ENCODE measurements at regions not wholly inside any gene's neighbourhood (a gene's known extent, or its start where the extent isn't known, plus 50 kb on each side); places are given as distances from the start of the nearest gene placed in this dataset.

- Histone ChIP-seq H3K9ac (ENCODE audit: low read length in 3 of 3) (no peak overlapping the region), H3K4me1 (ENCODE audit: control insufficient read depth in 2 of 3, insufficient read depth in 2 of 3, low read depth in 1 of 3, low read length in 3 of 3) (no peaks in the 10 kb centered on the region), H3K9me3 (ENCODE audit: control insufficient read depth in 2 of 3, insufficient read depth in 1 of 3, low read length in 3 of 3) (no peaks in the 10 kb centered on the region), H3K36me3 (ENCODE audit: control insufficient read depth in 2 of 3, insufficient read depth in 3 of 3, low read length in 3 of 3) (no peaks in the 10 kb centered on the region), H3K27me3 (ENCODE audit: control insufficient read depth, insufficient read depth, low read length) (no peaks in the 10 kb centered on the region), H3K4me3 (ENCODE audit: low read length in 3 of 3) (no peak overlapping the region), H3K27ac (ENCODE audit: low read depth in 2 of 2, low read length in 2 of 2) (no peak overlapping the region)
- intact Hi-C loops (cut with DNase I): no loop called here
- DNase-seq (no peak), FAIRE-seq (no peak)
- TF ChIP-seq, protein P1, sequence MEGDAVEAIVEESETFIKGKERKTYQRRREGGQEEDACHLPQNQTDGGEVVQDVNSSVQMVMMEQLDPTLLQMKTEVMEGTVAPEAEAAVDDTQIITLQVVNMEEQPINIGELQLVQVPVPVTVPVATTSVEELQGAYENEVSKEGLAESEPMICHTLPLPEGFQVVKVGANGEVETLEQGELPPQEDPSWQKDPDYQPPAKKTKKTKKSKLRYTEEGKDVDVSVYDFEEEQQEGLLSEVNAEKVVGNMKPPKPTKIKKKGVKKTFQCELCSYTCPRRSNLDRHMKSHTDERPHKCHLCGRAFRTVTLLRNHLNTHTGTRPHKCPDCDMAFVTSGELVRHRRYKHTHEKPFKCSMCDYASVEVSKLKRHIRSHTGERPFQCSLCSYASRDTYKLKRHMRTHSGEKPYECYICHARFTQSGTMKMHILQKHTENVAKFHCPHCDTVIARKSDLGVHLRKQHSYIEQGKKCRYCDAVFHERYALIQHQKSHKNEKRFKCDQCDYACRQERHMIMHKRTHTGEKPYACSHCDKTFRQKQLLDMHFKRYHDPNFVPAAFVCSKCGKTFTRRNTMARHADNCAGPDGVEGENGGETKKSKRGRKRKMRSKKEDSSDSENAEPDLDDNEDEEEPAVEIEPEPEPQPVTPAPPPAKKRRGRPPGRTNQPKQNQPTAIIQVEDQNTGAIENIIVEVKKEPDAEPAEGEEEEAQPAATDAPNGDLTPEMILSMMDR (IDR thresholded peaks at IDR 0.05; ENCODE audit: borderline replicate concordance, extremely low read depth, insufficient read depth): no peak
Measured at GRCh38 chr18:75779450-75779849, 351.9 kb upstream of the SMIM21 start.

- no peaks in the 10 kb centered on the region for H3K27me3 ChIP-seq (ENCODE audit: control insufficient read depth, insufficient read depth, low read length)
- H3K4me3 ChIP-seq (ENCODE audit: low read length in 3 of 3): no peak overlapping the region
- no peaks in the 10 kb centered on the region for H3K9me3 ChIP-seq (ENCODE audit: control insufficient read depth in 2 of 3, insufficient read depth in 1 of 3, low read length in 3 of 3)
- H3K36me3 ChIP-seq (ENCODE audit: control insufficient read depth in 2 of 3, insufficient read depth in 3 of 3, low read length in 3 of 3): no peaks in the 10 kb centered on the region
- no peak overlapping the region for H3K9ac ChIP-seq (ENCODE audit: low read length in 3 of 3)
- no peaks in the 10 kb centered on the region for H3K4me1 ChIP-seq (ENCODE audit: control insufficient read depth in 2 of 3, insufficient read depth in 2 of 3, low read depth in 1 of 3, low read length in 3 of 3)
- FAIRE-seq: no peak
- no peak overlapping the region for H3K27ac ChIP-seq (ENCODE audit: low read depth in 2 of 2, low read length in 2 of 2)
- TF ChIP-seq, protein P1 (IDR thresholded peaks at IDR 0.05; ENCODE audit: borderline replicate concordance, extremely low read depth, insufficient read depth): no peak
- intact Hi-C loops (cut with DNase I): no loop called here
- DNase-seq: peak in 1 of 5 donors; percentile 74
Measured at GRCh38 chr18:75777630-75778029, 350.1 kb upstream of the SMIM21 start.

DNA sequence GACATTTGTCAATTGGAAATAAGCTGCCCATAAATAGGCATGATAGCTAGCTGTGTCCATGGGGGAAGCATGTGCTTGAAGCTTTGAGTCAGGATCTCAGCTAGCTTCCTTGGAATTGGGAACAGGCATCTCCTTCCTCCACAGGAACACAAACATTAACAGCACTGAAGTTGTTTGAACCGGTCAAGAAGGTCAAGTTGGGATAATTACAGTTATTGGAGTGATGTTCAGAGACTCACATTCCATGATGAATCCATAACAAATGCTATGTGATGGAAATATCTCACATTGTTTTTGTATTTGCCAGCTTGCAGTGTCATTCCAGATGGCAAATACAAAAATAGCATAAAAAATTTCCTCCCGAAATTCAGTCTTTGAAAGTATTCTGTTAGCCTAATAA lies 347.6 kb upstream of the SMIM21 start:
- no peaks in the 10 kb centered on the region for H3K36me3 ChIP-seq (ENCODE audit: control insufficient read depth in 2 of 3, insufficient read depth in 3 of 3, low read length in 3 of 3)
- no peak for FAIRE-seq
- H3K9me3 ChIP-seq (ENCODE audit: control insufficient read depth in 2 of 3, insufficient read depth in 1 of 3, low read length in 3 of 3): no peaks in the 10 kb centered on the region
- TF ChIP-seq, protein P1 (IDR thresholded peaks at IDR 0.05; ENCODE audit: borderline replicate concordance, extremely low read depth, insufficient read depth): no peak
- H3K4me1 ChIP-seq (ENCODE audit: control insufficient read depth in 2 of 3, insufficient read depth in 2 of 3, low read depth in 1 of 3, low read length in 3 of 3): no peaks in the 10 kb centered on the region
- intact Hi-C loops (cut with DNase I): no loop called here
- DNase-seq: no peak
- H3K27me3 ChIP-seq (ENCODE audit: control insufficient read depth, insufficient read depth, low read length): no peaks in the 10 kb centered on the region
- H3K27ac ChIP-seq (ENCODE audit: low read depth in 2 of 2, low read length in 2 of 2): no peak overlapping the region
- H3K4me3 ChIP-seq (ENCODE audit: low read length in 3 of 3): no peak overlapping the region
- no peak overlapping the region for H3K9ac ChIP-seq (ENCODE audit: low read length in 3 of 3)

DNA sequence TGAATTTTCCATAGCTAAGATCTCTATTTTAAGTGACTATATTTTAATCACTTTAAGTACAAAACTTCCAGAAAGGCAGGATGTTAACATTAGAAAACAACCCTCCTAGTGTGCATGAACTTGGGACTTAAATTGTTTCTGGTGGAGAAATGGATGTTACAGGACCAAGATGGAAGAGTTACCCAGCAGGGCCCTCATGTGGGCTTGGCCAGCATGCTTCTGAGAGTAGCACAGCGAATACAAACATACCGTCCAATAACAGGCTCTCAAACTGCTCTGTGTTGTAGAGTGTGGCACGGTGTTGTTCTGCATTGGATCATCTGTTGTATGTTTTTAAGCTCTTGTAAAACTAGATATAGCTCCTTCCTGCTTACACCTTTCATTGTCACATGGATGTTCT lies 346.1 kb upstream of the SMIM21 start:
- intact Hi-C loops (cut with DNase I): no loop called here
- DNase-seq: peak in 1 of 5 donors; percentile 36

More for the DNA sequence above, 346.1 kb upstream of the SMIM21 start:
- H3K27me3 ChIP-seq (ENCODE audit: control insufficient read depth, insufficient read depth, low read length): no peaks in the 10 kb centered on the region
- TF ChIP-seq, protein P1 (IDR thresholded peaks at IDR 0.05; ENCODE audit: borderline replicate concordance, extremely low read depth, insufficient read depth): no peak
- no peak overlapping the region for H3K4me3 ChIP-seq (ENCODE audit: low read length in 3 of 3)
- no peak overlapping the region for H3K9ac ChIP-seq (ENCODE audit: low read length in 3 of 3)
- no peaks in the 10 kb centered on the region for H3K9me3 ChIP-seq (ENCODE audit: control insufficient read depth in 2 of 3, insufficient read depth in 1 of 3, low read length in 3 of 3)
- H3K27ac ChIP-seq (ENCODE audit: low read depth in 2 of 2, low read length in 2 of 2): no peak overlapping the region
- no peak for FAIRE-seq
- no peaks in the 10 kb centered on the region for H3K36me3 ChIP-seq (ENCODE audit: control insufficient read depth in 2 of 3, insufficient read depth in 3 of 3, low read length in 3 of 3)
- no peaks in the 10 kb centered on the region for H3K4me1 ChIP-seq (ENCODE audit: control insufficient read depth in 2 of 3, insufficient read depth in 2 of 3, low read depth in 1 of 3, low read length in 3 of 3)

All from kidney (tissue), 13 donors.